ENCODE measurements at regions not wholly inside any gene's neighbourhood (a gene's known extent, or its start where the extent isn't known, plus 50 kb on each side); places are given as distances from the start of the nearest gene placed in this dataset.
"Not testable (repeated sequence)": the region's sequence is repeated elsewhere in the genome, so short reads cannot be mapped to it uniquely, and the experiment has no call there.

- TF ChIP-seq POLR2A, CTCF (IDR thresholded peaks at IDR 0.05): not testable (repeated sequence)
Observed at GRCh38 chr16:63860700-63861099, 1261.2 kb downstream of the CDH11 start.

Measured in testis (tissue), 2 donors.